ENCODE measurements at regions not wholly inside any gene's neighbourhood (a gene's known extent, or its start where the extent isn't known, plus 50 kb on each side); places are given as distances from the start of the nearest gene placed in this dataset.
"Not testable (repeated sequence)": the region's sequence is repeated elsewhere in the genome, so short reads cannot be mapped to it uniquely, and the experiment has no call there.

DNA sequence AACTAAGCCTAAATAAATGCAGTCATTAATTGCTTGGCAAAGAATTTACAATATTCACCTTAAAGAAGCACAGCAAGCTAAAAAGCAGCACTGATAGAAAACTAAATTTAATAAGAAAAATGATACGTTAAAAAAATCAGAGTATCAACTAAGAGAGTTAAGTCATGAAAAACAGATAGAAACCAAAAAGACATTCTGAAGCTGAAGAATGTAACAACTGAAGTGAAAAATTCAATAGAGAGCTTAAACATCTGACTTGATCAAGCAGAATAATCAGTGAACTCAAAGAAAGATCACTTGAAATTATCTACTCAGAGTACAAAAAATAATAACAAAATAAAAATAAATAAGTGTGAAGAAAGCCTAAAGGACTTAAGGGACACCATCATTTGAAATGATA lies 588.0 kb upstream of the HS3ST1 start:
- Histone ChIP-seq H3K36me3 (no peaks in the 10 kb centered on the region), H3K27me3 (ENCODE audit: insufficient read depth, low read depth, severe bottlenecking) (no peaks in the 10 kb centered on the region), H3K4me3 (ENCODE audit: low read depth, low read length) (no peak overlapping the region), H3K9me3 (ENCODE audit: severe bottlenecking) (no peaks in the 10 kb centered on the region), H3K27ac (no peak overlapping the region)
- TF ChIP-seq, protein P1, sequence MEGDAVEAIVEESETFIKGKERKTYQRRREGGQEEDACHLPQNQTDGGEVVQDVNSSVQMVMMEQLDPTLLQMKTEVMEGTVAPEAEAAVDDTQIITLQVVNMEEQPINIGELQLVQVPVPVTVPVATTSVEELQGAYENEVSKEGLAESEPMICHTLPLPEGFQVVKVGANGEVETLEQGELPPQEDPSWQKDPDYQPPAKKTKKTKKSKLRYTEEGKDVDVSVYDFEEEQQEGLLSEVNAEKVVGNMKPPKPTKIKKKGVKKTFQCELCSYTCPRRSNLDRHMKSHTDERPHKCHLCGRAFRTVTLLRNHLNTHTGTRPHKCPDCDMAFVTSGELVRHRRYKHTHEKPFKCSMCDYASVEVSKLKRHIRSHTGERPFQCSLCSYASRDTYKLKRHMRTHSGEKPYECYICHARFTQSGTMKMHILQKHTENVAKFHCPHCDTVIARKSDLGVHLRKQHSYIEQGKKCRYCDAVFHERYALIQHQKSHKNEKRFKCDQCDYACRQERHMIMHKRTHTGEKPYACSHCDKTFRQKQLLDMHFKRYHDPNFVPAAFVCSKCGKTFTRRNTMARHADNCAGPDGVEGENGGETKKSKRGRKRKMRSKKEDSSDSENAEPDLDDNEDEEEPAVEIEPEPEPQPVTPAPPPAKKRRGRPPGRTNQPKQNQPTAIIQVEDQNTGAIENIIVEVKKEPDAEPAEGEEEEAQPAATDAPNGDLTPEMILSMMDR (IDR thresholded peaks at IDR 0.05; ENCODE audit: low read depth, low read length) = no peak
- DNase-seq = no peak

DNA sequence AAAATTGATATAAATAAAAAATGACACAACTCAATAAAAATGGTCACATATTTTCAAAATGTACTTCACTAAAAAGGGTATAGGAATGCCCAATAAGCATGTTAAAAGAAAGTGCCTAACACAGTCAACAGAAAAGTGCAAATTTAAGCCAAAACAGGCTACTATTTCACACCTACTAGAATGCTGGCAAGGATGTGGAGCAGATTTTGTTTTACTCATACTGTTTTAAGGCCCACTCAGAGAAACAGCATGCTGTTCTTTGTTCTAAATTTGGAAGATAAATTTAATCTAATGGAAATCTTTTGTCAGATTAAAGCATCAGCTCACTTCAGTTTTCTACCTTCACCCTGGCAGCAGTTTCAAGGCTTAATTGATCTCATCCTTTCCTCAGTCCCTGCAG lies 576.8 kb upstream of the HS3ST1 start:
- no peak for DNase-seq
- Histone ChIP-seq H3K36me3 (no peaks in the 10 kb centered on the region), H3K27me3 (ENCODE audit: insufficient read depth, low read depth, severe bottlenecking) (no peaks in the 10 kb centered on the region), H3K9me3 (ENCODE audit: severe bottlenecking) (no peaks in the 10 kb centered on the region), H3K4me3 (ENCODE audit: low read depth, low read length) (no peak overlapping the region), H3K27ac (no peak overlapping the region)
- TF ChIP-seq, protein P1 (IDR thresholded peaks at IDR 0.05; ENCODE audit: low read depth, low read length) = no peak

DNA sequence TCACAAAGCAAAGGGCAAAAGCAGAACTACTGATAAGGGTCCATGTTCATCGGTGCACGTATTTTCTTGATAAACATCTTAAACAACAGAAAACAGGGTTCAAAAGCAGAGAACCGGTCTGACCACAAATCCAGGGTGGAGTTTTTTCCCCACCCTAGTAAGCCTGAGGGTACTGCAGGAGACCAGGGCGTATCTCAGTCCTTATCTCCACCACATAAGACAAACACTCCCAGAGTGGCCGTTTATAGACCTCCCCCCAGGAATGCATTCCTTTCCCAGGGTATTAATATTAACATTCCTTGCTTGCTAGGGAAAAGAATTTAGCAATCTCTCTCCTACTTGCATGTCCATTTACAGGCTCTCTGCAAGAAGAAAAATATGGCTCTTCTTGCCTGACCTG lies 567.9 kb upstream of the HS3ST1 start:
- DNase-seq = peak; percentile 12
- not testable (repeated sequence) for H3K27me3 ChIP-seq (ENCODE audit: insufficient read depth, low read depth, severe bottlenecking)

DNA sequence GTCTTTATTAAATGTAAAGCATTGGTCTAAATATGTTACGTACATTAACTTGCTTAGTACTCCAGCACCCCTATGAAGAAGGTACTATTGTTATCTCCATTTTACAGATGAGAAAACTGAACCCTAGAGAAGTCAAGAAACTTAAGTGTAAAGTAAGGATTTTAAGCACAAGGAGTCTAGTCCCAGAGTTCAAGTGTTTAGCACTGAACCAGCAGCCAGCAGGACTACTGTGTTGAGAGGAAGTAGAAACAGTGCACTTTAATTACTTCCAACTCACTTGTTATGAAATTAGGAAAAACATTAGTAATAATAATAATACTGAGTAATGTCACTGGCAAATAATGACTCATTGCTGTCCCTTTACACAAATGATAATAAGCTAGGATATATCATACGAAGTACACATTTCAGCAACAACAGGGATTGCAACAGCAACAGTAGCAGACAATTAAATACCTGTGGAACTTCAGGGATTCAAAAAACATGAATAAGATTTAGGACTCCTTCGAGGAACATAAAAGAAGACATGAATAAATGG lies 548.1 kb upstream of the HS3ST1 start:
- no peaks in the 10 kb centered on the region for H3K36me3 ChIP-seq
- no peaks in the 10 kb centered on the region for H3K27me3 ChIP-seq (ENCODE audit: insufficient read depth, low read depth, severe bottlenecking)
- DNase-seq = no peak
- H3K27ac ChIP-seq = no peak overlapping the region
- no peak overlapping the region for H3K4me3 ChIP-seq (ENCODE audit: low read depth, low read length)
- H3K9me3 ChIP-seq (ENCODE audit: severe bottlenecking) = no peaks in the 10 kb centered on the region
- TF ChIP-seq, protein P1 (IDR thresholded peaks at IDR 0.05; ENCODE audit: low read depth, low read length) = no peak

More for the DNA sequence above, 567.9 kb upstream of the HS3ST1 start:
- not testable (repeated sequence) for H3K4me3 ChIP-seq (ENCODE audit: low read depth, low read length); H3K36me3 ChIP-seq; H3K27ac ChIP-seq
- H3K9me3 ChIP-seq (ENCODE audit: severe bottlenecking) = peaks cover 14% of the 10 kb centered on the region

DNA sequence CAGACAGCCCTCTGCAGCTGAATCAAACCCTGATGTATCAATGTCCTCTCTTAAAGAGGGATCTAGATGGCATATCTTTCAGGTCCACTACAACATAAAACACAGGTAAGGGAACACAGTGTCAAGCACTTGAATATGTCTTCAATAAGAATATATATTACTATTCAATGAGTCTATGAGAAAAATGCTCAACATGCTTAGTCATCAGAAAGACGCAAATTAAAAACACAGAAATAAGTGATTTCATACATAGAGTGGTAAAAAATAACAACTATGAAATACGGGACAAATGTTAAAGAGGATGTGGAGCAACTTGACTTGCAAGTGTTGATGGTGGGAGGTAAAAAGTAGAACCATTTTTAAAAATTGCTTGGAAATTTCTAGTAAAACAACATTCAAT lies 544.6 kb upstream of the HS3ST1 start:
- no peak for DNase-seq
- Histone ChIP-seq H3K27me3 (ENCODE audit: insufficient read depth, low read depth, severe bottlenecking) (no peaks in the 10 kb centered on the region), H3K27ac (no peak overlapping the region), H3K9me3 (ENCODE audit: severe bottlenecking) (no peaks in the 10 kb centered on the region), H3K36me3 (no peaks in the 10 kb centered on the region), H3K4me3 (ENCODE audit: low read depth, low read length) (no peak overlapping the region)
- TF ChIP-seq, protein P1 (IDR thresholded peaks at IDR 0.05; ENCODE audit: low read depth, low read length) = no peak

DNA sequence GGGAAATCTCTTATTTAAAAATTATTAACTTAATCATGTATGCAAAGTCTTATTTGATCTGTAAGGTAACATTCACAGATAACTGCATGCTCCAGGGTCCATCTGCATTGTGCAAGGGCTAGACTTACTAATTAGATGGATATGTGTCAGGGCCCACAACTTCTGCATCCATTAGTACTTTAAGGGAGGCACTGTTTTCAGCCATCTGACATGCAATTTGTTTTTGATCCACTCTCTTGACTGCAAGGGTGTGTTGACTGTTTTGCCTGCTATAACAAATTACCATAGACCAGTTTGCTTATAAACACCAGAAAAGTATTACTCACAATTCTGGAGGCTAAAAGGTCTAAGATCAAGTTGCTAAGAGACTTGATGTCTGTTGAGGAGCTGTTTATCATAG lies 542.1 kb upstream of the HS3ST1 start:
- TF ChIP-seq, protein P1 (IDR thresholded peaks at IDR 0.05; ENCODE audit: low read depth, low read length) = no peak
- H3K27ac ChIP-seq = no peak overlapping the region

More for the DNA sequence above, 542.1 kb upstream of the HS3ST1 start:
- DNase-seq = no peak
- Histone ChIP-seq H3K36me3 (no peaks in the 10 kb centered on the region), H3K27me3 (ENCODE audit: insufficient read depth, low read depth, severe bottlenecking) (no peaks in the 10 kb centered on the region), H3K4me3 (ENCODE audit: low read depth, low read length) (no peak overlapping the region), H3K9me3 (ENCODE audit: severe bottlenecking) (no peaks in the 10 kb centered on the region)
